SJCRH30 (cell line): ENCODE measurements at regions not wholly inside any gene's neighbourhood (a gene's known extent, or its start where the extent isn't known, plus 50 kb on each side); places are given as distances from the start of the nearest gene placed in this dataset.
A peak's percentile ranks its signal among the peaks of the same experiment; 100 is the strongest.

Experiments
- DNase-seq, 2 experiments: peaks; one replicate each; pipeline ENCODE4 v3.0.0-alpha.2; 2015 to 2020
- H3K27ac ChIP-seq: fragments of 250-450 bp; sonication (Bioruptor Pico); 2 replicates; pipeline ENCODE4 v1.5.1; 2020; ENCODE audit warnings: mild to moderate bottlenecking, moderate library complexity
- H3K27me3 ChIP-seq: fragments of 250-450 bp; sonication (Bioruptor Pico); 2 replicates; pipeline ENCODE4 v1.5.1; 2020; ENCODE audit warnings: mild to moderate bottlenecking, moderate library complexity
- H3K36me3 ChIP-seq: fragments of 250-450 bp; sonication (Bioruptor Pico); 2 replicates; pipeline ENCODE4 v1.5.1; 2020; ENCODE audit warnings: mild to moderate bottlenecking, moderate library complexity
- H3K4me1 ChIP-seq: fragments of 250-450 bp; sonication (Bioruptor Pico); 2 replicates; pipeline ENCODE4 v1.5.1; 2020; ENCODE audit warnings: mild to moderate bottlenecking, moderate library complexity
- H3K4me3 ChIP-seq: fragments of 250-450 bp; sonication (Bioruptor Pico); 2 replicates; pipeline ENCODE4 v1.5.1; 2020; ENCODE audit warnings: mild to moderate bottlenecking, moderate library complexity
- H3K9me3 ChIP-seq: fragments of 250-450 bp; sonication (Bioruptor Pico); replicated peaks from 2 replicates; pipeline ENCODE4 v1.5.1; 2020; ENCODE audit warnings: mild to moderate bottlenecking, moderate library complexity

DNA sequence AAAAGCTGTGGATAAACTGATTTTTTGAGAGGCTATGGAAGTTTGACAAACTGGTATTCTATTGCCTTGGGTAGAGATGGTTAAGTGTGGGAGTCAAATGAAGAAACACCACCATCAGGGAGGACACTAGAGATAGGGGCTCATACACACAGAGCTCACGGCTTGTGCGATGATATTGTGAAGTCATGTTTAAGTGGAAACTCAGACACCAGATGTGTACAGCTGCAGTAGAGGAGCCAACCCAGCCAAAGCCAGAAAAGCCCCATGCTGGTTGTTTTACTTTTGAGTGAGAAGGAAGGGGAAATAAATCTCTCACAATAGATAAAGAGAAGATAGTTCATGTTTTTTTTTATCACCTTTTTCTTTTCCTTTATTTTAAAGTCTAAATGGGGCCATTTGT, 377.7 kb downstream of the DMRT2 start:
- H3K27ac ChIP-seq = no peak overlapping the region
- no peak overlapping the region for H3K4me3 ChIP-seq
- no peaks in the 10 kb centered on the region for H3K9me3 ChIP-seq
- H3K36me3 ChIP-seq = no peaks in the 10 kb centered on the region
- DNase-seq = no peak
- no peaks in the 10 kb centered on the region for H3K27me3 ChIP-seq
- no peaks in the 10 kb centered on the region for H3K4me1 ChIP-seq

GRCh38 chr9:1429297-1429696, 379.1 kb downstream of the DMRT2 start:
- Histone ChIP-seq H3K9me3 (no peaks in the 10 kb centered on the region), H3K27me3 (no peaks in the 10 kb centered on the region), H3K4me3 (no peak overlapping the region), H3K4me1 (peaks cover 5% of the 10 kb centered on the region), H3K36me3 (no peaks in the 10 kb centered on the region), H3K27ac (no peak overlapping the region)
- DNase-seq = peak; percentile 36 to 58

DNA sequence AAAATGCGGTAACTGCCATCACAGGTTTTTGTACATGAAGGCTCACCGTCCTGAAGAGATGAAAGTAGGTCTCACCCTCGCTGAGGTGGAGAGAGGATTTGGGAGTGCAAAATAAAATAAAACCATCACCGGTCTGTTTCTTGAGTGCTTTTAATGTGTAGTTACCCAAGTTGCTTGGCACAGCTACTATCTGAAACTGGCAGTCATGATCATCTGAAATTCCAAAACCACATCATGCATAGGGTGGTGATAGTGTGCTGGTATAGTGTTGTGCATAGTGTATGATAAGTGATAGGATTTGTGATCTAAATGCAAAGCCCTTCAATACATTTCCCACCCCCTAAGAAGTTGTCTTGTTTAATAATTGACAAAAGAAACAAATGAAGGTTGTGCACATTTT, 381.3 kb downstream of the DMRT2 start:
- peaks cover 6% of the 10 kb centered on the region for H3K4me1 ChIP-seq

GRCh38 chr9:1434052-1434767, 384.1 kb downstream of the DMRT2 start:
- H3K9me3 ChIP-seq = no peaks in the 10 kb centered on the region
- no peaks in the 10 kb centered on the region for H3K27me3 ChIP-seq
- H3K36me3 ChIP-seq = no peaks in the 10 kb centered on the region
- H3K27ac ChIP-seq = no peak overlapping the region
- DNase-seq = peak; percentile 23 to 64
- H3K4me3 ChIP-seq = no peak overlapping the region
- H3K4me1 ChIP-seq = peaks cover 6% of the 10 kb centered on the region

More for the DNA sequence above, 381.3 kb downstream of the DMRT2 start:
- Histone ChIP-seq H3K27ac (no peak overlapping the region), H3K9me3 (no peaks in the 10 kb centered on the region), H3K27me3 (no peaks in the 10 kb centered on the region), H3K4me3 (no peak overlapping the region), H3K36me3 (no peaks in the 10 kb centered on the region)
- DNase-seq = no peak

- no peaks in the 10 kb centered on the region for H3K27me3 ChIP-seq
- DNase-seq = no peak
- no peak overlapping the region for H3K4me3 ChIP-seq
- H3K9me3 ChIP-seq = no peaks in the 10 kb centered on the region
- H3K27ac ChIP-seq = no peak overlapping the region
- no peaks in the 10 kb centered on the region for H3K36me3 ChIP-seq
- H3K4me1 ChIP-seq = peaks cover 6% of the 10 kb centered on the region
Measured at GRCh38 chr9:1434811-1435210, 384.7 kb downstream of the DMRT2 start.

DNA sequence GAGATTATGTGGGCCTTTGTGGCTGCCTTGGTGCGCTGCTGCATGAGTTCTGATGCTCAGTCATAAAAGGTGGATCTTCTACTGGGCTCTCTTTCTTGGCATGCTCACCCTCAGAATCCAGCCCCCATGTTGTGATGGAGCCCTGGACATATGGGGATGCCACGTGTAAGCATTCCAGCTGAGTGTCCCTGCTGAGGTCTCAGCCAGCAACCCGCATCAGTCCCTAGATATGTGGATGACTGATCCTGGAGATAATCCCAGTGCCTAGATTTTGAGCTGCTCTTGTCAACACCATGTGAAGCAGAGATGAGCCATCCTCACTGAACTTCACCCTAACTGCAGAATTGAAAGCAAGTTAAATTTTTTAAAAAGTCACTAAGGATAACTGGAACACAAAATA, 390.1 kb downstream of the DMRT2 start:
- H3K4me1 ChIP-seq = no peaks in the 10 kb centered on the region
- no peak for DNase-seq
- H3K27me3 ChIP-seq = no peaks in the 10 kb centered on the region
- no peaks in the 10 kb centered on the region for H3K36me3 ChIP-seq
- no peak overlapping the region for H3K4me3 ChIP-seq
- H3K27ac ChIP-seq = no peak overlapping the region
- H3K9me3 ChIP-seq = no peaks in the 10 kb centered on the region

GRCh38 chr9:1442105-1442504, 391.9 kb downstream of the DMRT2 start:
- Histone ChIP-seq H3K4me3 (no peak overlapping the region), H3K4me1 (no peaks in the 10 kb centered on the region), H3K36me3 (no peaks in the 10 kb centered on the region), H3K27me3 (no peaks in the 10 kb centered on the region), H3K9me3 (no peaks in the 10 kb centered on the region), H3K27ac (no peak overlapping the region)
- DNase-seq = no peak

- H3K27me3 ChIP-seq = no peaks in the 10 kb centered on the region
- no peak overlapping the region for H3K27ac ChIP-seq
- H3K4me1 ChIP-seq = no peaks in the 10 kb centered on the region
- H3K9me3 ChIP-seq = no peaks in the 10 kb centered on the region
- no peaks in the 10 kb centered on the region for H3K36me3 ChIP-seq
- H3K4me3 ChIP-seq = no peak overlapping the region
- DNase-seq = no peak
Measured at GRCh38 chr9:1443450-1443849, 393.3 kb downstream of the DMRT2 start.

DNA sequence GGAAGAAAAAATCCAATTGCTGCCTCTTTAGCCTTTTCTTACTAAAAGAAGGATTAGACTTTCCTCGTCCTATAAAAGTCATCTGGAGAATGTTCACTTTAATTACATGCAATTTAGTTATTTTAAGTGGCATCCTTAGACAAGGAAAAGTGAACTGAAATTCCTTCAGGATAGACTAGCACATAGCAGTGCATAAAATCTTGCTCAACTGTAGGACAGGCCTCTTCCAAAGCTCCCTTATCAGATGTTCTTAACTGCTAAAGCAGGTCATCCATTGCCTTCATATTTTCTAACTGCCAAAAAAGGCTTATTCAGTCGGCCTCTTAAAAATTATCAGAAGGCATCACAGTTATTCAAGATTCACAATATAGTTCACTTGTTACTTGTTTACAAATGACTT, 396.5 kb downstream of the DMRT2 start:
- DNase-seq = no peak
- Histone ChIP-seq H3K4me3 (no peak overlapping the region), H3K9me3 (no peaks in the 10 kb centered on the region), H3K4me1 (no peaks in the 10 kb centered on the region), H3K27me3 (no peaks in the 10 kb centered on the region), H3K27ac (no peak overlapping the region), H3K36me3 (no peaks in the 10 kb centered on the region)

- Histone ChIP-seq H3K4me3 (no peak overlapping the region), H3K27ac (no peak overlapping the region)
Measured at GRCh38 chr9:1453636-1454035, 403.5 kb downstream of the DMRT2 start.

DNA sequence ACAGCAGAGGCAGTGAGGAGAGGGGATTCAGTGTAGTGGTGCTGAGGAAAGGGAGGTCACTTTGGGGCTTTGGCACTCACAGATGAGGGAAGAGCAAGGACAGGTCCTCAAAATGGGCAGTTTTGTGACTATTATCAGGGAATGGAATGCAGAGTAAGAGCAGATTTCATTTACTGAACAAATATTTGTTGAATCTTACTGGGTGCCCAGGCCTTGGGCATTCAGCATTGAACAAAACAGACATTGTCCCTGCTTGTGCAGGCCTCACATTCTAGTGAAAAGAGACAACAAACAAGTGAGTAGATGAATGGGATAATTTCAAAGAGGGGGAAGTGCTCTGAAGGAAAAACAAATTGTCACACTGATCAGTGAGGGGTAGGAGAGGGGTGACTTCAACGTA, 404.1 kb downstream of the DMRT2 start:
- DNase-seq = no peak
- H3K27ac ChIP-seq = no peak overlapping the region
- peaks cover 24% of the 10 kb centered on the region for H3K4me1 ChIP-seq
- H3K36me3 ChIP-seq = no peaks in the 10 kb centered on the region
- no peaks in the 10 kb centered on the region for H3K9me3 ChIP-seq
- H3K4me3 ChIP-seq = no peak overlapping the region
- no peaks in the 10 kb centered on the region for H3K27me3 ChIP-seq

More at GRCh38 chr9:1453636-1454035, 403.5 kb downstream of the DMRT2 start:
- Histone ChIP-seq H3K4me1 (peaks cover 18% of the 10 kb centered on the region), H3K36me3 (no peaks in the 10 kb centered on the region), H3K9me3 (no peaks in the 10 kb centered on the region), H3K27me3 (no peaks in the 10 kb centered on the region)
- DNase-seq = no peak

- Histone ChIP-seq H3K27ac (no peak overlapping the region), H3K36me3 (no peaks in the 10 kb centered on the region), H3K9me3 (no peaks in the 10 kb centered on the region), H3K4me1 (peaks cover 30% of the 10 kb centered on the region), H3K4me3 (no peak overlapping the region), H3K27me3 (no peaks in the 10 kb centered on the region)
- DNase-seq = peak in 1 of 2 experiments; percentile 25
Measured at GRCh38 chr9:1454616-1455347, 404.6 kb downstream of the DMRT2 start.

GRCh38 chr9:1455766-1456165, 405.6 kb downstream of the DMRT2 start:
- no peaks in the 10 kb centered on the region for H3K36me3 ChIP-seq
- no peak for DNase-seq
- H3K27me3 ChIP-seq = no peaks in the 10 kb centered on the region
- no peak overlapping the region for H3K4me3 ChIP-seq
- H3K9me3 ChIP-seq = no peaks in the 10 kb centered on the region
- no peak overlapping the region for H3K27ac ChIP-seq
- H3K4me1 ChIP-seq = peaks cover 37% of the 10 kb centered on the region

DNA sequence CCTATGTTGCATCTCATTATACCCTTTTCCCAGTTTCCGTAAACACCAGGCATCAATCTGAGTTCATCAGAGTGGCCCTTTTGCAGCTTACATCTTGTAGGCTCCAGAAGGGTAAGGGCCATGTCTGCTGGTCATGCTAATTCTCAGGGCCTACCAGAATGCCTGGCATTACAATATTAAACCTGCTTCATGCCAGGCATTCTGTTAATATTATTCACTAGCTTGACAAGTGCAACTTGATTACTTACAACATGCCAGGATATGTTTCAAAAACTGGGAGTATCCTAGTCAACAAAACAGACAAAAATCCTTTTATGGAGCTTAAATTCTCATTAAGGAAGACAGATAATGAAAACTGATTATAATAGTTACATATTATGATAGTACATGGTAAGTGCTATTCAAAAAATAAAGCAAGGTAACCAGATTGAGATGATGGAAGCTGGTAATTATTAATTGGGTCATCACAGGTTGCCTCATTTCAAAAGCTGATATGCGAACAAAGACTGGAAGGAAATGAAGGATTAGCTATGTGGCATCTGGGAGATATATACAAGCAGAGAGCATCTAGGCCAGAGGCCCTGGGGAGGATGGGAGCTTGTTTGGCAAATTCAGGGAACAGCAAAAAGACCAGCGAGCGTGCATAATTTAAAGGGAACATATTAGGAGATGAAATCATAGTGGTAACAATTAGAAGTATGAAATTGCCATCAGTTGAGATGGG, 406.3 kb downstream of the DMRT2 start:
- DNase-seq = peak in 1 of 2 experiments; percentile 26
- Histone ChIP-seq H3K4me3 (no peak overlapping the region), H3K27me3 (no peaks in the 10 kb centered on the region), H3K9me3 (no peaks in the 10 kb centered on the region), H3K4me1 (peaks cover 37% of the 10 kb centered on the region), H3K27ac (no peak overlapping the region), H3K36me3 (no peaks in the 10 kb centered on the region)

- Histone ChIP-seq H3K27me3 (no peaks in the 10 kb centered on the region), H3K27ac (no peak overlapping the region), H3K4me3 (no peak overlapping the region), H3K4me1 (peaks cover 44% of the 10 kb centered on the region), H3K9me3 (no peaks in the 10 kb centered on the region), H3K36me3 (no peaks in the 10 kb centered on the region)
- no peak for DNase-seq
Measured at GRCh38 chr9:1457460-1457859, 407.3 kb downstream of the DMRT2 start.
